IPS DF 19.7 (cell line): ENCODE measurements at regions not wholly inside any gene's neighbourhood (a gene's known extent, or its start where the extent isn't known, plus 50 kb on each side); places are given as distances from the start of the nearest gene placed in this dataset.
A peak's percentile ranks its signal among the peaks of the same experiment; 100 is the strongest.

ENCODE experiments used
- DNase-seq: peaks from one replicate; pipeline ENCODE4 v3.0.0-alpha.2; 2013; ENCODE audit warnings: low read depth, low spot score

- DNase-seq: no peak
Measured at GRCh38 chr6:9484686-9485085, 930.2 kb downstream of the TFAP2A start.

- no peak for DNase-seq
Measured at GRCh38 chr6:9484091-9484490, 930.8 kb downstream of the TFAP2A start.

- DNase-seq: no peak
Measured at GRCh38 chr6:9482030-9482738, 932.7 kb downstream of the TFAP2A start.

- DNase-seq: no peak
Measured at GRCh38 chr6:9481292-9482029, 933.4 kb downstream of the TFAP2A start.

- no peak for DNase-seq
Measured at GRCh38 chr6:9468277-9468676, 946.6 kb downstream of the TFAP2A start.

GRCh38 chr6:9467741-9468140 lies 947.1 kb downstream of the TFAP2A start:
- no peak for DNase-seq

- DNase-seq: no peak
Measured at GRCh38 chr6:9464583-9464982, 950.3 kb downstream of the TFAP2A start.

GRCh38 chr6:9463311-9463710 lies 951.6 kb downstream of the TFAP2A start:
- no peak for DNase-seq

GRCh38 chr6:9461188-9461587 lies 953.7 kb downstream of the TFAP2A start:
- no peak for DNase-seq

GRCh38 chr6:9458424-9458823 lies 956.5 kb downstream of the TFAP2A start:
- DNase-seq: no peak

GRCh38 chr6:9455864-9456658 lies 958.8 kb downstream of the TFAP2A start:
- peak; percentile 35 for DNase-seq

- DNase-seq: no peak
Measured at GRCh38 chr6:9439621-9440330, 975.1 kb downstream of the TFAP2A start.

GRCh38 chr6:9437836-9438235 lies 977.0 kb downstream of the TFAP2A start:
- DNase-seq: no peak

GRCh38 chr6:9435281-9435680 lies 979.6 kb downstream of the TFAP2A start:
- no peak for DNase-seq

- DNase-seq: no peak
Measured at GRCh38 chr6:9431945-9432344, 982.9 kb downstream of the TFAP2A start.

- no peak for DNase-seq
Measured at GRCh38 chr6:9428421-9429172, 986.3 kb downstream of the TFAP2A start.

- DNase-seq: no peak
Measured at GRCh38 chr6:9422138-9422537, 986.8 kb upstream of the SLC35B3 start.

- DNase-seq: no peak
Measured at GRCh38 chr6:9420316-9421015, 985.1 kb upstream of the SLC35B3 start.

- DNase-seq: no peak
Measured at GRCh38 chr6:9417400-9417799, 982.1 kb upstream of the SLC35B3 start.

GRCh38 chr6:9412951-9413559 lies 977.7 kb upstream of the SLC35B3 start:
- DNase-seq: no peak
